ENCODE measurements at regions not wholly inside any gene's neighbourhood (a gene's known extent, or its start where the extent isn't known, plus 50 kb on each side); places are given as distances from the start of the nearest gene placed in this dataset.

DNA sequence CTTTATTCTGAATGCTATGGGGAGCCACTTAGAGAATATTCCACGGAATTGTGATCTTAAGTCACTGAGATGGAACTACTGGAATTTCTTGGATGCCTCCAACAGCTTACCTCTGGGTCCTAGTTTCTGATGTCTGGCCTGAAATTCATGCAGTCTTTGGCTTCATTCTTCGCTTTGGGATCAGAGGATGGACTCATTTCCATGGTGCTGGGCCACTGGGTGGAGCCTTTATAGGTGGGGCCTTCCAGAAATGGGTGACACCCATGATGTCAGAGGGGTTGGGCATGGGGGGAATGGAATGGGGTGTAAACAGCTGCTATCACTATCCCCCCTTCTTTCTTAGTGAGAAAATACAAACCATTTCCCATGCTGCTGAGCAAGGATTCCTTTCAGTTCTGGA is 73.7 kb upstream of the FGGY start:
- H3K4me3 ChIP-seq (ENCODE audit: low read depth, low read length) = no peak overlapping the region
- CTCF ChIA-PET = interaction anchor here (2.0 to 3.0 kb wide), 2 partner anchors 9 kb away, joined by 6 to 11 read pairs; no protein-coding TSS in a partner anchor
- DNase-seq (ENCODE audit: low read depth, low spot score) = no peak
- POLR2A ChIA-PET = no interaction called here
- no peak for TF ChIP-seq CTCF (IDR thresholded peaks at IDR 0.05; ENCODE audit: insufficient read depth, low read length, missing control alignments)

GRCh38 chr1:59223989-59224634 is 72.8 kb upstream of the FGGY start:
- no peak overlapping the region for H3K4me3 ChIP-seq (ENCODE audit: low read depth, low read length)
- ChIA-PET CTCF (interaction anchor here (0.6 to 3.0 kb wide), 3 partner anchors 9 to 39 kb away, joined by 3 to 11 read pairs (median 6); no protein-coding TSS in a partner anchor), POLR2A (no interaction called here)
- no peak for TF ChIP-seq CTCF (IDR thresholded peaks at IDR 0.05; ENCODE audit: insufficient read depth, low read length, missing control alignments)
- DNase-seq (ENCODE audit: low read depth, low spot score) = no peak

DNA sequence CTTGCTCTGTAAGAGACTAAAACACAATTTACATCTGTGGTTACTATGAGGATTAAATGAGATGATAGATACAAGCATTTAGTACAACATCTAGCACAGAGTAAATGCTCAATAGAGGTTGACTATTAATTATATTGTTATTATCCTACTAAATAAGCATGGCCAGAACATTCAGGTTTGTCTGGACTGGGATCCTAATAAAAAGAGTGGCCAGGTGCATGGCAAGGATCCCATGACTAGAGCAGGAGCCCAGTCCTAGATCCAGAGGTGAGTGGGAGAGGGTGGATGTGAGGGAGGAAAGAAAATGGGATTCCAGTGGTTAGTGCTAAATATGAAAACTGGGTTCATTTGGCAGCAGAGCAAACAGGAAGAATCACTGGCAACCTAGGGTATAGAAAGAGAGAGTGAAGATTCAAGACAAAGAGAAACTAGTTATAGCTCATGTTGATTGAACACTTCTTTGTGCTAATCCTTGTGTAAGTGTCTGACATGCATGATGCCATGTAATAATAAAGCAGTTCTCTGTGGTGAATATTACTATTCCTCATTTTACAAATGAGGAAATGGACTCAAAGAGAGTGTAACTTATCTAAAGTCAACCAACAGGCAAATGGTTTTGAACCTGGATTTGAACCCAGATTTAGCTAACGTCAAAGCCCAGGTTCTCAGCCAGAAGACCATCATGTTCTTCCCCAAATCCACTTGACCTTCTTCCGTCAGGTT is 71.1 kb upstream of the FGGY start:
- TF ChIP-seq CTCF (IDR thresholded peaks at IDR 0.05; ENCODE audit: insufficient read depth, low read length, missing control alignments) = no peak
- CTCF ChIA-PET = no interaction called here
- no peak overlapping the region for H3K4me3 ChIP-seq (ENCODE audit: low read depth, low read length)
- POLR2A ChIA-PET = no interaction called here
- DNase-seq (ENCODE audit: low read depth, low spot score) = no peak

DNA sequence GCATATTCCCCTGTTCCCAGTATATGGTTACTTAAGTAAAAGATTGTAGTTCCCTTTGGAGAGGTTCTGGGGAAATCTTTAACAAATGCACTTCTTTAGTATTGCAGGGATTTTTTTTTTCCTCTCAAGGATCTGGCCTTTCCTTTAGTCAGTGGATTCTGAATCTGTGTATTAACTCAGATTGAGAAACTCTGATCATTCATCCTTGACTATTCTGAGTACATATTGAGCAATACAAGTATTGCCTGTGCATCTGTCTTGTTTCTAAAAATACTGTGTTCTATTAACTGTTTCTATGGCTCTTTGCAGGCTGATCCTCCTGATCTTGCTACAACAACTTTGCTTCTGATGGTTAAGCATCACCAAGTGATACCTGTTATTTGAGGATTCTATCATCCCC is 67.8 kb upstream of the FGGY start:
- no peak overlapping the region for H3K4me3 ChIP-seq (ENCODE audit: low read depth, low read length)
- POLR2A ChIA-PET = no interaction called here
- no peak for DNase-seq (ENCODE audit: low read depth, low spot score)
- TF ChIP-seq CTCF (IDR thresholded peaks at IDR 0.05; ENCODE audit: insufficient read depth, low read length, missing control alignments) = no peak
- CTCF ChIA-PET = no interaction called here

DNA sequence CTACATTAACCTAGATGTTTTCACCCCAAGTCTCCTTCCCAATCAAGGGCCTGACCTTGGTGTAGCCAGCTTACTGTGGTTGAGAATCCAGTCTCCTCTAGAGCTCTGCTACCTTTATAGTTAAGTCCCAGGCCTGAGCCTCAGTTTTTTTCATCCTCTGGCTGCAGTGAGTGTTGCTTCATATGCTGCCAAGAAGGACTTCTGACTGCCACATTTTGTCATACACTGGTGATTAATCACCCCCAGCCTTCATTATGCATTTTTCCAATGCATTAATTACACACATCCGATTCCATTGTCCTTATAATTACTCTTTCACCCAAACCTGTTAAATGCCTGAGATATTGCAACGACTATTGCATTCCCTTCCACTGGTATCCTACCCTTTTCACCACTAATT is 66.3 kb upstream of the FGGY start:
- DNase-seq (ENCODE audit: low read depth, low spot score) = no peak
- POLR2A ChIA-PET = interaction anchor here (0.6 kb wide), 1 partner anchor 1785 kb away, joined by 4 read pairs; no protein-coding TSS in a partner anchor
- no peak for TF ChIP-seq CTCF (IDR thresholded peaks at IDR 0.05; ENCODE audit: insufficient read depth, low read length, missing control alignments)
- no peak overlapping the region for H3K4me3 ChIP-seq (ENCODE audit: low read depth, low read length)
- CTCF ChIA-PET = no interaction called here

GRCh38 chr1:59232216-59232615 is 64.7 kb upstream of the FGGY start:
- no peak for DNase-seq (ENCODE audit: low read depth, low spot score)
- no peak overlapping the region for H3K4me3 ChIP-seq (ENCODE audit: low read depth, low read length)
- ChIA-PET CTCF (interaction anchor here (1.6 kb wide), 1 partner anchor 9 kb away, joined by 11 read pairs; no protein-coding TSS in a partner anchor), POLR2A (no interaction called here)
- no peak for TF ChIP-seq CTCF (IDR thresholded peaks at IDR 0.05; ENCODE audit: insufficient read depth, low read length, missing control alignments)
